Stimulated activated naive B cell treated with anti-CD40 and anti-IgM and Interleukin-4, amounts not matched to agents 10 μg/mL and 1 μg/mL and 100 μg/mL, for 72 hours (primary cell): ENCODE measurements at regions not wholly inside any gene's neighbourhood (a gene's known extent, or its start where the extent isn't known, plus 50 kb on each side); places are given as distances from the start of the nearest gene placed in this dataset.

ENCODE experiments used
- ATAC-seq, 2 donors: fragments of 150-1000 bp; cut with Tn5 transposase; replicated peaks; 2 replicates each; pipeline ENCODE4 v1.10.0; 2021; ENCODE audit warnings: moderate library complexity in 1 of 2
- DNase-seq: peaks from one replicate; pipeline ENCODE4 v3.0.0; 2021
- H3K27ac Mint-ChIP-seq: one replicate; pipeline ENCODE4 v1.8.0; 2022; ENCODE audit warnings: mild to moderate bottlenecking, mixed read lengths
- H3K27me3 Mint-ChIP-seq, 2 donors: one replicate each; pipeline ENCODE4 v1.8.0; 2022; ENCODE audit warnings: mixed read lengths in 2 of 2
- H3K36me3 Mint-ChIP-seq, 2 donors: one replicate each; pipeline ENCODE4 v1.8.0; 2022; ENCODE audit warnings: mixed read lengths in 2 of 2, mild to moderate bottlenecking in 1 of 2
- H3K4me1 Mint-ChIP-seq, 2 donors: one replicate each; pipeline ENCODE4 v1.8.0; 2022; ENCODE audit warnings: mixed read lengths in 2 of 2, mild to moderate bottlenecking in 1 of 2
- H3K4me3 Mint-ChIP-seq, 2 donors: one replicate each; pipeline ENCODE4 v1.8.0; 2022; ENCODE audit warnings: mild to moderate bottlenecking in 2 of 2, mixed read lengths in 2 of 2, moderate library complexity in 1 of 2
- H3K9me3 Mint-ChIP-seq, 2 donors: one replicate each; pipeline ENCODE4 v1.8.0; 2022; ENCODE audit warnings: mixed read lengths in 2 of 2, mild to moderate bottlenecking in 1 of 2

DNA sequence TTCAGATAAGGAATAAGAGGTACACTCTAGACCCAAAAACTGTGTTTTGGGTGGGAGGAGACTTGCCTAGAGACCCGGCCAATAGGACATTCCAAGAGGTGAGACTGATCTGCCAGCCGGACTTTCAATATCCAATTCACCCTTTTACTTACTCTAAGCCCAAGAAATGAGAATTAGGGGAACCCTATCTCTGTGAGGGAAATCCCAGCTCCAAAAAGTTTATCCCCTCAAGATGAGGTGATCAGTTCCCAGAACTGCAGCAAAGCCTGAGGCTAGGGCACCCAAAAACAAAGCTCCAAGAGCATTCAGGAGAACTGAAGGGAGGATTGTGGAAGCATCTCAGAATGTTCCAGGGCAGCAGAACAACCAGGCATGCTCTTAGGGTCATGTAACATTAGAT, 251.7 kb downstream of the PTTG2 start:
- H3K36me3 Mint-ChIP-seq, result no peaks in the 10 kb centered on the region

DNA sequence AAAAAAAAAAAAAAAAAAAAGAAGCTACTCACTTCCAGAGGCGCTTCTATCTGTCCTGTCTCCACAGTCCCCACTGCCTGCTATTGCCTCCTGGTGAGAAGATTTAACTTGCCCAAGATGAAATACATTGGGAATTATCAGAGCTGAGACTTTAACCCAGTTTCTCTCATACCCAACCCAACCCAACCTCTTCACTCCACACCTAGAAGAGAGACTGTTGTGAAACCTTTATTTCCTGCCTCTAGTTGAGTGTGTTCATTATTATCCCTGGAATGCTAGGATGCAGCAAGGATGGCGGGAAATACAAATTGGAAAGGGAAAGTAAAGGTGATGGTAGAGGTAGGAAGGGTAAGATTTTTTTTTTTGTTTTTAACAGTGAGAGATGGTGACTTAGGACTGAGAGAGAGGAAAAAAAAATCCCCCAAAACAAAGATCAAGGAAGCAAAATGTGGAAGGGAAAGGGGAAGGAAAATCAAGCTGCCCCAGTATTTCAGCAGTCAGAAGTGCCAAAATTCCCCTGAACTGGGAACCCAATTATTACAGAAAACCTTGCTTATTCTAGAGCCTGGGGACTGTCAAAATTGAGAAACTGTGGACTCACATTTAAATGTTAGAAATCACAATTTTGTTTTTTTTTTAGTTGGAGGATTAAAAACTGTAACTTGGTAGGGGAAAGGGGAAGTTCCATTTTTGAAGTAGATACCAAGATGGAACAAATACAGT, 253.0 kb downstream of the PTTG2 start:
- Mint-ChIP-seq H3K4me3 (no peak overlapping the region), H3K9me3 (peaks cover 2 to 3% of the 10 kb centered on the region in 2 donors), H3K4me1 (peaks cover 4 to 11% of the 10 kb centered on the region in 2 donors), H3K27me3 (no peaks in the 10 kb centered on the region), H3K27ac (no peak overlapping the region), H3K36me3 (no peaks in the 10 kb centered on the region)
- DNase-seq (no peak), ATAC-seq (no peak)

More for the DNA sequence above, 251.7 kb downstream of the PTTG2 start:
- H3K9me3 Mint-ChIP-seq, result peaks cover 2 to 6% of the 10 kb centered on the region in 2 donors
- DNase-seq (no peak), ATAC-seq (no peak)
- H3K27me3 Mint-ChIP-seq, result no peaks in the 10 kb centered on the region
- no peak overlapping the region for H3K4me3 Mint-ChIP-seq
- H3K27ac Mint-ChIP-seq, result no peak overlapping the region
- peaks cover 4 to 11% of the 10 kb centered on the region in 2 donors for H3K4me1 Mint-ChIP-seq

DNA sequence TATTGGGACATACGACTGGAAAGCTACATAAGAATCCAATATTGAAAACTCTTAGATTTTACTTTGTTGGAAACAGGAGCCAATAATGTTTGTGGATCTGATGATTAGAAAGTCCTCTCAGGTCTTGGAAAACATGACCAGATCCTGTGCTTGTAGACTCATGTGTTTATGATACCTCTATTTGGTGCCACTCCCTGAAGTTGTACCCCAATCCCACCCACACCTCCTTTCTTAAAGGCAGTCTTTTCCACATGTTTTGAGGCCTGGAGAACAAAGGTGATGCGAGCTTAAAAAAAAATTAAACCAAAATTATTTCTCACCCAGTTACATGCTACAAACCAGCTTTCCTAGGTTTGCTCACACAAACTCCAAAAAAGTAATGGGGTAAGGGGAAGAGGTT, 262.7 kb downstream of the PTTG2 start:
- peaks cover 0 to 4% of the 10 kb centered on the region in 2 donors for H3K9me3 Mint-ChIP-seq
- H3K27me3 Mint-ChIP-seq, result peaks cover 0 to 17% of the 10 kb centered on the region in 2 donors
- H3K36me3 Mint-ChIP-seq, result peaks cover 0 to 3% of the 10 kb centered on the region in 2 donors
- H3K27ac Mint-ChIP-seq, result no peak overlapping the region
- ATAC-seq (no peak), DNase-seq (no peak)
- H3K4me3 Mint-ChIP-seq, result no peak overlapping the region
- H3K4me1 Mint-ChIP-seq, result no peaks in the 10 kb centered on the region

GRCh38 chr4:38223306-38223705, 263.1 kb downstream of the PTTG2 start:
- ATAC-seq (no peak), DNase-seq (no peak)
- Mint-ChIP-seq H3K4me1 (no peaks in the 10 kb centered on the region), H3K9me3 (peaks cover 0 to 4% of the 10 kb centered on the region in 2 donors), H3K4me3 (no peak overlapping the region), H3K27ac (no peak overlapping the region), H3K27me3 (peaks cover 0 to 17% of the 10 kb centered on the region in 2 donors), H3K36me3 (peaks cover 0 to 3% of the 10 kb centered on the region in 2 donors)

DNA sequence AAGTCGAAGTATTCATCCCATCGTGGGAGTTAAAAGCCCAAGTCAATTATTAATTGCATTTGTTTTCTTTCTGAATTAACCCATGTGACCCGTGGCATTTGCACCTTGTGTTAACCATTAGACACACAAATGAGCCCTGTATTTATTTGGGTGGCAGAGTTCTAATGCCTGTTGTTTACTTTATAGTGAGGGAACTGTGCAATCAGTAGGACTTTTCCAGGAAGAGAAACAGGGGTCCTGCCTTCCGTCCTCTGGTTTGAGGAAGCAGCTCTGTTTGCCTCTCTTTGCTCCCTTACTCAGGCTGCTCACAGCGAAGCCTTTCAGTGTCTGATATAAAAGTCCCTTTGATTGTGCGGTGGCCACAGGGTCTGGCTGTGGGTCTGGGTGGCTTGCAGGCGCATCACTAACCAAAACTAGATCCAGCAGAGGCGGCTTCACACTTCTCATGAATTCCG, 263.6 kb downstream of the PTTG2 start:
- DNase-seq (no peak), ATAC-seq (no peak)
- H3K4me3 Mint-ChIP-seq, result no peak overlapping the region
- no peaks in the 10 kb centered on the region for H3K4me1 Mint-ChIP-seq
- H3K9me3 Mint-ChIP-seq, result peaks cover 0 to 4% of the 10 kb centered on the region in 2 donors
- H3K27ac Mint-ChIP-seq, result no peak overlapping the region
- H3K27me3 Mint-ChIP-seq, result peaks cover 0 to 17% of the 10 kb centered on the region in 2 donors
- peaks cover 0 to 3% of the 10 kb centered on the region in 2 donors for H3K36me3 Mint-ChIP-seq

DNA sequence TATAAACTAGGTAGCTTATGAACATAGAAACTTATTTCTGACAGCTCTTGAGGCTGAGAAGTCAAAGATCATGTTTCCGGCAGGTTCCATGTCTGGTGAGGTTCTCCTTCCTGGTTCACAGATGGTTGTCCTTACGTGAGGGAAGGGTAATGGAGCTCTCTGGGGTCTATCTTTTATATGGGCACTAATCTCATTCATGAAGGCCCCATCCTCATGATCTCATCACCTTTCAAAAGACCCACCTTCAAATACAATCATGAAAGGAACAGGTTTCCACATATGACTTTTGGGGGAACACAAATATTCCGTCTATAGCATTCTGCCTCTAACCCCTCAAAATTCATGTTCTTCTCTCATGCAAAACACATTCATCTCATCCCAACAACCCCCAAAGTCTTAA, 264.7 kb downstream of the PTTG2 start:
- H3K36me3 Mint-ChIP-seq, result peaks cover 0 to 3% of the 10 kb centered on the region in 2 donors
- ATAC-seq, result no peak
- no peaks in the 10 kb centered on the region for H3K4me1 Mint-ChIP-seq
- H3K27me3 Mint-ChIP-seq, result peaks cover 0 to 16% of the 10 kb centered on the region in 2 donors
- H3K9me3 Mint-ChIP-seq, result peaks cover 0 to 4% of the 10 kb centered on the region in 2 donors
- H3K27ac Mint-ChIP-seq, result no peak overlapping the region
- DNase-seq, result no peak
- no peak overlapping the region for H3K4me3 Mint-ChIP-seq

- ATAC-seq (no peak), DNase-seq (no peak)
- H3K4me1 Mint-ChIP-seq, result no peaks in the 10 kb centered on the region
- peaks cover 0 to 3% of the 10 kb centered on the region in 2 donors for H3K36me3 Mint-ChIP-seq
- peaks cover 0 to 12% of the 10 kb centered on the region in 2 donors for H3K27me3 Mint-ChIP-seq
- H3K4me3 Mint-ChIP-seq, result no peak overlapping the region
- H3K27ac Mint-ChIP-seq, result no peak overlapping the region
- peaks cover 0 to 4% of the 10 kb centered on the region in 2 donors for H3K9me3 Mint-ChIP-seq
Observed at GRCh38 chr4:38226170-38226569, 266.0 kb downstream of the PTTG2 start.

- ATAC-seq (peak in 1 of 2 donors; percentile 16), DNase-seq (no peak)
- H3K4me3 Mint-ChIP-seq, result no peak overlapping the region
- peaks cover 0 to under 1% of the 10 kb centered on the region in 2 donors for H3K9me3 Mint-ChIP-seq
- H3K27me3 Mint-ChIP-seq, result peaks cover 7 to 23% of the 10 kb centered on the region in 2 donors
- H3K36me3 Mint-ChIP-seq, result peaks cover 0 to 3% of the 10 kb centered on the region in 2 donors
- H3K4me1 Mint-ChIP-seq, result no peaks in the 10 kb centered on the region
- no peak overlapping the region for H3K27ac Mint-ChIP-seq
Observed at GRCh38 chr4:38230121-38230801, 270.1 kb downstream of the PTTG2 start.

DNA sequence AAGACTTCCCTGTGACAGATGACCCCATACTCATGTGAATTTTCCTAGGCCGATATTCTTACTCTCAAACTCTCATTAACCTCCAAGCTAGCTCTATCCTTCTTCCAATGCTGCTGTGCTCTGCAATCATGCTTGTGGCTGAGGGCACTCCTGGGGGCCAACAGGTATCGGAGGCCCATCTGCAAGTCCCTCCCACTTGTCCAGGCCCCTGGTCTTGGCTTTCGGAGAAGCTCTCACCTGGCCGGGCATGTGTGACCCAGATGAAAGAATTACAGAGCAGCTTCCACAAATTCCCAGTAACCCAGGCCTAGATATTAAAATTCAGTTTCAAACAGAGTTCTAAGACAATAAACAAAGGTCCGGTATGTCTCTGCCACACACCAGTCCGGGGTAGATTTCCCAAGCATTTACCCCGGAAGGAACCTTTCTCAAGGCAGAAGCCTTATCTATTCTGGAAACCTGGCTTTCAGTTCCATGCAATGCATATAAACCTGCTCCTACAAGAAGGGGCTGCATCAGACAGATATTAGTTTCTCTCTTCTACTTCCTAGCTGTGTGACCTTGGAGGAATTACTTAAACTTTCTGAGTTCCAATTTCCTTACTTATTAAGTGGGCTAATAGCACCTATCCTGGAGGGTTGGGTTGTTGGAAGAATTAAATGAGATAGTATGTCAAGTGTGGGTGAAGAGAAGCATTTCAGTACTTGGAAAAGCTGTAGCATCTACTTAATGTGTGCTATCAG, 270.8 kb downstream of the PTTG2 start:
- DNase-seq (no peak), ATAC-seq (no peak)
- Mint-ChIP-seq H3K9me3 (no peaks in the 10 kb centered on the region), H3K4me1 (no peaks in the 10 kb centered on the region), H3K27me3 (peaks cover 12 to 22% of the 10 kb centered on the region in 2 donors), H3K27ac (no peak overlapping the region), H3K4me3 (no peak overlapping the region), H3K36me3 (peaks cover 0 to 3% of the 10 kb centered on the region in 2 donors)

DNA sequence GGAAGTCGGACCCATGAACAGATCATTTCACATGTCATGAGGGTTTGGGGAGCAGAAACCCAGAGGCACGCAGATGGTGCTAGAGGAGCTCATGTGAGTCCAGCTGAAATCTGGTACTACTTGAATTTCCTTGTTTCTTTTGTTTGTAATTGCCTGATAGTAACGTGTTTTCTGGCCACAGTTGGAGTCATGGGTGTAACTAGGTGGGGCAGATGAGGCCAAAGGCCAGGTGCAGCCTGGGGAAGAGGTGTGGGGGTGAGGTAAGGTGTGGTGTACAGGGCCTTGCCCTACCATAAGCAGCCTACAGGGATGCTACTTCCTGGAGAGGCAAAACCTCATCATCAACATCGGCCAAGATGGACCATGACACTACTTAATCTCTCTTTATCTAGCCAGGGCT, 271.4 kb downstream of the PTTG2 start:
- peaks cover 13 to 17% of the 10 kb centered on the region in 2 donors for H3K27me3 Mint-ChIP-seq
- ATAC-seq (no peak), DNase-seq (no peak)
- H3K4me1 Mint-ChIP-seq, result no peaks in the 10 kb centered on the region
- H3K9me3 Mint-ChIP-seq, result no peaks in the 10 kb centered on the region
- no peaks in the 10 kb centered on the region for H3K36me3 Mint-ChIP-seq
- no peak overlapping the region for H3K4me3 Mint-ChIP-seq
- H3K27ac Mint-ChIP-seq, result no peak overlapping the region

- no peaks in the 10 kb centered on the region for H3K36me3 Mint-ChIP-seq
- peaks cover 11 to 13% of the 10 kb centered on the region in 2 donors for H3K27me3 Mint-ChIP-seq
- H3K27ac Mint-ChIP-seq, result no peak overlapping the region
- no peaks in the 10 kb centered on the region for H3K9me3 Mint-ChIP-seq
- no peak overlapping the region for H3K4me3 Mint-ChIP-seq
- DNase-seq (no peak), ATAC-seq (no peak)
- peaks cover 0 to 2% of the 10 kb centered on the region in 2 donors for H3K4me1 Mint-ChIP-seq
Observed at GRCh38 chr4:38232741-38233140, 272.5 kb downstream of the PTTG2 start.

DNA sequence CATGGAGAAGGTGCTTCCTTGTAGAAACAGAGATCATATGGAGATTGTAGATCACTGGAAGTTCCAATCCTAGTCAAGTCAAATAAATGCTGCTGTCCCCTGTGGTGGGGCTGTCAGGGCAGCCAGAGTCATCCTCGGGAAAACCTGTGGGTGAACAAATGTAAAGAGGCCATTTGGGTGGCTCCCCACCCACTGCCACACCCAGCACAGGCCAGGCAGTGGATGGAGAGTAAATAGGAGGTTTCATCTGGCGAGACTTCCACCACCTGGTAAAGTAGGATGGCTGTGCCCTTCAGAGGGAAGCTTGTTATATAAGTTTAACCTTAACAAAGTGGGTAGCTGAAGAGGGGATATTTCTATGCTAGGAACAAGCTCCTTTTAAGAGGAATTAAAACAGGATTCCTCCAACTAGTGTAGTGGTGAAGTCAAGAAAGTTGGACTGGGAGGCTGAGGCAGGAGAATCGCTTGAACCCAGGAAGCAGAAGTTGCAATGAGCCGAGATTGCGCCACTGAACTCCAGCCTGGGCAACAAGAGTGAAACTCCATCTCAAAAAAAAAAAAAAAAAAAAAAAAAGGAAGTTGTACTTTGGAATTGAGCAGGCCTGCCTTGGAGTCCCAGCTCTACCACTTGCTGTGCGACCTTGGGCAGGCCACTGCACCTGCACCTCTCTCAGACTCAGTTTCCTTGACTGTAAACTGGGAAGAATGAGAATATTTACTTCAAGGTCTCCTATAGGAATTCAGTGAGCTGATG, 273.7 kb downstream of the PTTG2 start:
- ATAC-seq (no peak), DNase-seq (no peak)
- Mint-ChIP-seq H3K9me3 (no peaks in the 10 kb centered on the region), H3K27me3 (peaks cover 11 to 13% of the 10 kb centered on the region in 2 donors), H3K36me3 (no peaks in the 10 kb centered on the region), H3K4me1 (peaks cover 0 to 2% of the 10 kb centered on the region in 2 donors), H3K27ac (no peak overlapping the region), H3K4me3 (no peak overlapping the region)

DNA sequence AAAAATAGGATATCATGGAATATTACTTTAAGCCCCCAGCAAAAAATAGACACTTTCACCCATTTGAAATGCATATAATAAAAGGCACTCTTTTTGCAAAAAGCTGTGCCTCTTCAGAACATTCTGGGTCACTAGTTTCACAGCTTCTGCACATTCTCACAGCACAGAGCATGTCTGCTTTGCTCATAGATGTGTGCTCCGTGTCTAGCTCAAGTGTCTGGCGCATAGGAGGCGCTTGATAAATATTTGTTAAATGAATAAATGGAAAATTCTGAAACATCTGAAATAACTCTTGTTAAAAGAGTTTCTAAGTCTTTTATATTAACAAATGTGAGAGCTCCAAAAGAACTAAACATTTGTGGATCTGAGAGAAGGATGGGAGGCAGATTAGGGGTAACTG, 275.2 kb downstream of the PTTG2 start:
- Mint-ChIP-seq H3K9me3 (no peaks in the 10 kb centered on the region), H3K27me3 (peaks cover 11 to 13% of the 10 kb centered on the region in 2 donors), H3K36me3 (no peaks in the 10 kb centered on the region), H3K27ac (no peak overlapping the region), H3K4me3 (no peak overlapping the region), H3K4me1 (peaks cover 0 to 4% of the 10 kb centered on the region in 2 donors)
- DNase-seq, result no peak
- ATAC-seq, result no peak

DNA sequence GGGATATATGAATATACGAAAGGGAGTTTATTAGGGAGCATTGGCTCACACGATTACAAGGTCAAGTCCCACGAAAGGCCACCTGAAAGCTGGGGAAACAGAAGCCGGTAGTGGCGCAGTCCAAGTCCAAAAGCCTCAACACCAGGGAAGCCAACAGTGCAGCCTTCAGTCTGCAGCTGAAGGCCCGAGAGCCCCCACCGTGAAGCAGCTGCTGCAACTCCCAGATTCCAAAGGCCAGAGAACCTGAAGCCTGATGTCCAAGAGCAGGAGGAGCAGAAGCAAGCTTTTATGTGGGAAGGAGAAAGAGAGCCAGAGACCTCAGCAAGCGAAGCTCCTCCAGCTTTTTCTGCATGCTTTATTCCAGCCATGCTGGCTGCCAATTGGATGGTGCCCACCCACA, 275.8 kb downstream of the PTTG2 start:
- Mint-ChIP-seq H3K27ac (no peak overlapping the region), H3K36me3 (no peaks in the 10 kb centered on the region), H3K4me3 (no peak overlapping the region), H3K27me3 (peaks cover 11 to 13% of the 10 kb centered on the region in 2 donors), H3K4me1 (peaks cover 0 to 4% of the 10 kb centered on the region in 2 donors), H3K9me3 (no peaks in the 10 kb centered on the region)
- ATAC-seq (no peak), DNase-seq (no peak)
